CD4-positive, alpha-beta T cell treated with Interleukin-12 subunit alpha and Interleukin-12 subunit beta, for 1 hour (primary cell): ENCODE measurements at regions not wholly inside any gene's neighbourhood (a gene's known extent, or its start where the extent isn't known, plus 50 kb on each side); places are given as distances from the start of the nearest gene placed in this dataset.
"Not testable (repeated sequence)": the region's sequence is repeated elsewhere in the genome, so short reads cannot be mapped to it uniquely, and the experiment has no call there.

Experiments
- DNase-seq: peaks from one replicate; pipeline ENCODE4 v3.0.0-alpha.2; 2020

DNA sequence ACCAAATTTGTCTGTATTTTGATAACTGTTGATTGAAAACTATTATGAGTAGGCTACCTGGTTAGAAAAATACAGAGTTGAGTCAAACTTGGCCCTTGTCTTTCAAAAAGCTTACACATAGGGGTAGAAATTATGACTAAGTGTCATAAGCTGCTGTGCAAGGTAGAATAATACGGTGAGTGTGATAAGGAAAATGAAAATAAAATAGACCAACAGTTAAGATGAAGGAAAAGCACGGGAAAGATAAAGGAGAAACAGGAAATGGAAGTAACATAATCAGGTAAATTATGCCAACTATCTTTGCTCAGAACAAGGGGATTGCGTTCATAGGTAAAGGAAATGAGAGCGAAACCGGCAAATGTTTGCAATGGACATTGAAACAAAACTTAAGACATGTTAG is 302.5 kb downstream of the PCDH7 start:
- DNase-seq = no peak

DNA sequence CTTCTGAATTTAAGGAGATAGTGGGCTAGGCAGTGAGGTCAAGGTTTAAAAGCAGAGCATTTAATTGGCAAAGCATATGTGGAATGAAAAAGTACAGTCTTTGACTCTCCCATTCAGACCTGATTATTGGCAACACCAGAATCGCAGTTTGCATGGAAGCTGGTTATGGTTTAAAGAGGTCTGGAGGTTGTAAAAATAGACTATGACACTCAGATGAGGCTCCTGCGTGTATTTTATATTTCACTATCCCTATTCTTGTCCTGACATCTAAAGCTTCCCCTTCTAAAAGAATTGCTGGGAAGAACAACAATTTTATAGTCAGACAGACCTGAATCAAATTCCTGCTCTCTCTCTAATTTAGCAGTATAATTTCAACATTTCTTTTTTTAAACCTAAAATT is 302.9 kb downstream of the PCDH7 start:
- DNase-seq = no peak

DNA sequence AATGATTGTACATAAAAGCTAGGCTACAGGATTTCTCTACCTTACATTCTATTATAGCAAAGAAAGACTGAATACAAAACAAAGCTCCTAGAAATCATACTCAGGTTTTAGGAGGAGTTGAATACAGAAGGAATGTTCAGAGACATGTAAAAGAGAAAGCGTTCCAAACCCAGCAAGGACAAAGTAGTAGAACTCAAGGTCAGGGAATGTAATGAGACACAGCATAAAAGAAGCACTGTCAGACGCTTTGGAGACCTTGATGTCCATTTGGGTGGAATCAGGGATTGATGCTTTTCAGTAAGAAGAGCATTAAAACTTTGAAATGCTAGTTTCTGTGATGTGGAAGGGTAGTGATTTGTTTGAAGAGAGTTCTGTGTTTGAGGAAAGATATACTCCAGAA is 303.6 kb downstream of the PCDH7 start:
- DNase-seq = no peak

DNA sequence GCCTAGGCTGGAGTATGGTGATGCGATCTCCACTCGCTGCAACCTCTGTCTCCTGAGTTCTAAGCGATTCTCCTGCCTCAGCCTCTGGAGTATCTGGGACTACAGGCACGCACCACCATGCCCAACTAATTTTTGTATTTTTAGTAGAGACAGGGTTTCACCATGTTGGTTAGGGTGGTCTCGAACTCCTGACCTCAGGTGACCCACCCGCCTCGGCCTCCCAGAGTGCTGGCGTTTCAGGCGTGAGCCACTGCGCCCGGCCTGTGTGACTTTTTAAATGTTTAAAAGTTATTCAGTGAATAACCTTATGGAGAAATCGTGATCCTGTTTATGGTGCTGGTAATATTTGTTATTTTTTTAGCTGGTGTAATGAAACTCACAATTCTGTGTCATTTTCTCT is 304.6 kb downstream of the PCDH7 start:
- DNase-seq = not testable (repeated sequence)

DNA sequence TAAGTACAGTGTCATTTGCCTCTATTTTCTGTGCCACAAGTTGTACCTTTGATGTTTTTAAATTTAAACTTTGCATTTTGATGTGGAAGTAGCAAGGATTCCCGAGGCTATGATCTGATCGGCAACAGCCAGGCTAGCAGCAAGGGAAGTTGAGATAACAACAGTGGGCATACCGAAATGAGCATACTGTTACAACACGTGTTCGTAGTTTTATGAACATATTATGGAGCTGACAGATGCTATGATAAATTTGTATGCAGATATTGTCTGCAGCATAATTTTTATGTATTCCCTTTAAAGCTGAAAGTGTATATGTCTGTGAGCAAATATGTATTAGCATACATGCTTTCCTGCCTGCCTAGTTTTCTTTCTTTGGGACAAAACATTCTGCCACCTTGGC is 306.1 kb downstream of the PCDH7 start:
- DNase-seq = no peak

DNA sequence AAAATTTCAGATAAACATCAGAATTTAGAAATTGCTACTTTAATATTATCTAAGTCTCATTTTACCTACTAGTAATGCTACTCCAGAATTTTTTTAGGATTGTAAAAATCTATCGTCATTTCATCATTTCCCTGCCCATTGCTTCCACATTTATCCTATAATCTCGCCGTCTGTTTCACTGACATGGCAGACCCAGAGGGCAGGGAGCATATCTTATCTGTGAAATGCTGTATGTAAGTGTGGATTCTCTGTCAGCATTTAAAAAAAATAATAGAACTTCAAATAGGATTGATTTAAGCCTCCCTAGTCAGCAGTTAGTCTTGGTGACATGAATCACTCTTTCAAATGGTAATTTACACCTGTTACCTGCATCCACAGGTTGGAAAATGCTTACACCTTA is 314.4 kb downstream of the PCDH7 start:
- no peak for DNase-seq

DNA sequence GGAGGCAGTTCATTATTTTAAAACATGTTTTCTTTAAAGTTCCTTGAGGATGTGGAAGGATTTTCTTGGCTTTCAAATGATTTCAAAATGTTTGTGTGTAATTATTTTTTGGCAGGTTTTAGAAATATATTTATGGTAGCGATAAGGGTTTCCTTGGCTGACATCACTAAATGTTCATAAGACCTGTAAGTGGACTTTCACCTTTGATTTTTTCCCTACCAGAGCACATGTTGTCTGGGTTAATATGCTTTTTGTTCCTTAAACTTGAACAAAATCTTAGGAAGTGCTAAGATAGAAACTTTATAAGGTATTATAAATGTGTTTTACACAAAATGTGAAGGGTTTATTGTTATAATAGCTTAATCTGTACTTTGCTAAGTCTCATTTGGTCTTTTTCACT is 315.6 kb downstream of the PCDH7 start:
- no peak for DNase-seq

DNA sequence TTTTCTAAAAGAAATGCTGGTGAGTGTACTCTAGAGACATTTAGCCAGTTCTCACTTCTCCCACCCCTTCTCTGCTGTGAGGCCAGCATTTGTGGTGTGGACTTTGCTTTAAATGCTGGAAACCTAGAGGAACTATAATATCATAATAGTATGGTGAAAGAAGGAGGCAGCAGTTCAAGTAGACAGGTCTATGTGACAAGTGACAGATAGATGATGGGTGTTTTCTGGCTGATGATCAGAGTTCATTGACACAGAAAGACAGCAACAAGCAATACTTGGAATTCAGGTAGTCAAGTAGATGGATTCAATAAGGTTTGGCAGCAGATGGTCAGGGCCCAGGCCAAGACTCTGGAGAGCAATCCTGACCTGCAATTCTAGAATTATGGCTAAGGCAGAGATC is 317.5 kb downstream of the PCDH7 start:
- DNase-seq = no peak

DNA sequence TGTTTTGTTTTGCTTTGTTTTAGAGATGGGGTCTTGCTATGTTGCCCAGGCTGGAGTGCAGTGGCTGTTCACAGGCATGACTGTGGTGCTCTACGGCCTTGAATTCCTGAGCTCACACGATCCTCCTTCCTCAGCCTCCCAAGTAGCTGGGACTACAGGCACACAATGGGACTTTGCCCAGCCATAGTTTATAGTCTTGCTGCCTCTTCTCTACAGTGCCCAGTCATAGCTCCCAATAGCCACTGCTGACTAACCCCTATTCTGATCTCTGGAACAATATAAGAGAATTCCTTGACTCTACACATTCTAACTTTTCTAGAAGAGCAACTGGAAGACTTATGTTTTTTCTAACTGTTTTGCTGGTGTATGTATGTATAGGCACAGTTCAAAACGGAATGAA is 319.2 kb downstream of the PCDH7 start:
- no peak for DNase-seq

DNA sequence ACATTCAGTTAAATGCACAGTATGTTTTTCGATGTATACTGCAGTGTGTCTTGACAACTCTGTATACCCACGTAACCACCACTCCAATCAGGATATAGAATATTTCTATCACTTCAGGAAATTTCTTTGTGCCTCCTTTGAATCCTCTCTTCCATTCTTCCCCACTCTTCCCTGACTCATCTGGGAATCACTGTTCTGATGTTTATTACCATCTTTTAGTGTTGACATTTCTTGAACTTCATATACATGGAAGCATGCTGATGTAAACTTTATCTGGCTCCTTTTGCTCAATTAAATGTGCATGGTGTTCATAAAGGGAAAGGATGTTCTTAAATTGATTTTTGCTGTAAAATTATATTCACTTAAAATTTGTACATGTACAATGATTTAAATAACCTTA is 319.9 kb downstream of the PCDH7 start:
- DNase-seq = no peak

DNA sequence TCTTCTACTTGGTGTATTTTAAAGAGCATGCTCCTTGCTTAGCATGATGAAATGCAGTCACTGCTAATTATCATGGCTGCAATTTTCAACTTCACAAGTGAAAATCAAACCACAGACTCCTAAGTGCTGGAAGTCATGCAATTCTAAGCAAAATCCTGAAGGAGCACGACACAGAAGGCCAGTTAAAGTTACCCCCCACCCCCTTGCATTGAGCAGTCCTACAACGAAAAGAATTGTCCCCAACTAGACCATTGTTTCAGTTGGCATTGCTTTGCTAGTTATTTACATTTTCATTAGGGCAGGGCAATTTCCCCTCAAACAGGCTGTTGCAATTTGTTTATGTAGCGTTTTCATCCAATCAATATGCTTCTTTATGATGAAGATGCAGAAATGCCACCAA is 321.2 kb downstream of the PCDH7 start:
- DNase-seq = no peak

DNA sequence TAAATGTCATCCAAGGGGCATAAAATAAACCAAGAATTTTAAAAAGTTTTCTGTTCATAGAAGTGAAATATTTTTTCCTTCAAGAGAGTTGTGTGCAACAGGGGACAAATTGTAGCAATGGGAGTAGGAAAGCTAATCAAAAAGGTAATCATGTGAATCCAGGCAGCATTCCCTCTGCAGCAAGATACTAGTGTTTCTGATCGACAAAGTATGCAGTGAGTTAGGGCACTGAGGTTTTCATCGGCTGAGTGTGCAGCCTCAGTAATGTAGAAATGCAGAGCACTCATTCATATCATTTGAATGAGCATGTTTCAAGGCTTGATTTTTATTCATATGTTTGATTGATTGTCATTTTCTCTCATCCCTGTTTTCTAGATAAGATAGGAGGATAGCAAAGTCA is 321.7 kb downstream of the PCDH7 start:
- no peak for DNase-seq

DNA sequence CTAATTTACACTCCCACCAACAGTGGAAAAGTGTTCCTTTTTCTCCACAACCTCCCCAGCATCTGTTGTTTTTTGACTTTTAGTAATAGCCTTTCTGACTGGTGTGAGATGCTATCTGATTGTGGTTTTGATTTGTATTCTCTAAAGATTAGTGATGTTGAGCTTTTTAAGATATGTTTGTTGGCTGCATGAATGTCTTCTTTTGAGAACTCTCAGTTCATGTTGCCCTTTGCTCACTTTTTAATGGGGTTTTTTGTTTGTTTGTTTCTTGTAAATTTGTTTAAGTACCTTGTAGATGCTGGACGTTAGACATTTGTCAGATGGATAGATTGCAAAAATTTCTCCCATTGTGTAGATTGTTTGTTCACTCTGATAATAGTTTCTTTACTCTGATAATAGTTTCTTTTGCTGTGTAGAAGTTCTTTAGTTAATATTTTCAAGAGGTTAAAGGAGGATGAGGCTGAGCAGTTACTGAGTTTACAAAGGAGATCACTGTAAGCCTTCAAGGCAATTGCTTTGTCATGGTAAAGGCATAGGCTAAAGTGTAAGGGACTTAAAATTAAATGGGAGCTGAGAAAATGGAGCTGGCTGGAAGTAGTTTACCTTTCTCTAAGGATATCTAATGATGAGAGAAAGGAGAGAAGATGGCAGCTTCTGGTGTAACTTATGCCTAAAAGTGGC is 323.4 kb downstream of the PCDH7 start:
- no peak for DNase-seq

DNA sequence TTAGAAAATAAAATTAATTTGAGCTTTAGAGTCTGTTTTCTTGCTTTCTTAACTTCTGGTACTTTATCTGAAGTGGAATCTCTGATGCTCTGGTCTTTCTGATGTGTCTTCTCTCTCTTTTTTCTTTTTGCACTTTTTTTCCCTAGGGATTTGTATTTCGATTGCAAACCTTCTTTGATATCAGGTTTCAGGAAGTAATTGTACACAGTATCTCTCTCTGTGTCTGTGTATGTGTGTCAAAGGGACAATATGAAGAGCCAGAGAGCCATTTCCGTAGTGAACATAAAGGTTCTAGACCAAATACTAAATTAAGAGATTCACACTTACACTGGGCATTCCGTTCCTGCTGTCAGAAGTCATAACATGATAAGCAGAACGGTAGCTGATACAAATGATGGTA is 325.0 kb downstream of the PCDH7 start:
- no peak for DNase-seq

DNA sequence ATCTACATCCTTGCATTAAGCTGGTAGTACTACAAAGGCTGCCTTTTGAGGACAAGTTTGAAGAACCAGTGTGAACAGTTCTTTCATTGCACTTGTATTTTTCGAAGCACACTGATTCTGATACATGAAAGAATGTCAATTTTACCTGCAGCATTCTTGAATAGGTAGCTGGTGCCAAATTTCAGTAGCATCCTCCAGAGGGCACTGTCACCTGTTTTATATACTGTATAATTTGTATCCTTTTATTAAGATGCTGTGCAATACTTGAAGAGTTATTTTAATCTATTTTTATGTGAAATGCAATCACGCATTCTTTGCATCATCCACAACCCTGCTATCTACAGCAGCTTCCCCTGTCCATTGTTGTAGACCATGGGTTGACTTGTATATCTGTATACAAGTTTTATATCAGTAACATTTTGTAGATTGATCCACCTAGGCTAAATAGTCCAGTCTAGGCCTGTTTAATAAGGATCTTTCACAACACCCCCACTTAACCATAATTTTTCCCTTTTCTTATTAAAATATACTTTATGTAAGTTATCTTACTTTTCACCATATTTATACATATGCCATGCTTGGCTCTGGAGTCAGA is 325.7 kb downstream of the PCDH7 start:
- no peak for DNase-seq

DNA sequence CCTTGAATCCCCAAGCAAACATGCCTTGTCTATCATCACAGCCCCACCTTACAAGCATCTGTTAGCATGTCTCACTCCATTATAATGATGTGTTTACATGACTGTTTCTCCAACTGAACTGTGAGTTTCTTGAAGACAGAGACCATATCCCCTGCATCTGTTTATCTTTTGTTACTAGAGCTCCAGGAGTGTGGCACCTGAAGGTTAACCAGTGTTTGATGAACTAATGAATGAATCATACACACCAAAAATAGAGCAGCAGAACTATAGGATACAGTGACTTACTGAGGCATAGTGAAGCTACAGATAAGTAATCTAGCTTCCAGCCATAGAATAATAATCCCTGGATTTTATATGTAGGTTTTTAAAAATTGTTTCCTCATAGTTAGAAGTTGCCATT is 331.0 kb downstream of the PCDH7 start:
- no peak for DNase-seq

DNA sequence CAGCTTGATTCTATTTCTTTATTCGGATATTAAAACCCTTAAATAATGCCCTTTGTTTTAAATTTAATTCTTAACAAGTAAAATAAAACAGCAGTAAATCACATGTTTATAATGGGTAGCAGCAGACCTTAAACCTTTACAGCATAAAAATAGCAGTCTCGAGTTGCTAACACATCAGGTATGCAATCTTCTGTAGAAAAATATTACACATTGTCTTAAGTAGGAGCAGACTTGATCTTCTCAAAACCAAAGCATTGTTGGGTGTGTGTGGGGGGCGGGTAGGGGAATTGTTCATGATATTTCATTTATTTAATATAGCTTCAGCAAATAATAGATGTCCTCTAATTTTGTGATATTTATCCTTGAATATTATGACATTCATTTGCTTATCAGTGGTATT is 331.4 kb downstream of the PCDH7 start:
- DNase-seq = no peak

DNA sequence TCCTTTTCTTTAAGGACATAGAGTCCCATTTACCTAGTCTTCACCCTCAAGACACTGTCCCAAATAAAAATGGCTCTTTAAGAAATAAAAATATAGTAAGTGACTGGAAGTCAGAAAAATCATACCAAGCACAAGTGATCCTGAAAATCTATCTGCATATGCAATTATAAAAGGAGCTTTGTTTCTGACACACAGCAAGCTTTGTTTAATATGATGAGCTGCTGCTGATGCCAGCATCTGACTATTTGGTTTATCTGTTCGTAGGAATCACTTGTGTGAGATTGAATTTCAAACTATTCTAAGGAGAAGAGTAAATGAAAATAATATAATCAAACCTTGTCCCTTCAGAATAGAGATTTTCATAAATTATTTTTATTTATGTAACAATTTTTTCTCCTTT is 332.4 kb downstream of the PCDH7 start:
- DNase-seq = no peak

DNA sequence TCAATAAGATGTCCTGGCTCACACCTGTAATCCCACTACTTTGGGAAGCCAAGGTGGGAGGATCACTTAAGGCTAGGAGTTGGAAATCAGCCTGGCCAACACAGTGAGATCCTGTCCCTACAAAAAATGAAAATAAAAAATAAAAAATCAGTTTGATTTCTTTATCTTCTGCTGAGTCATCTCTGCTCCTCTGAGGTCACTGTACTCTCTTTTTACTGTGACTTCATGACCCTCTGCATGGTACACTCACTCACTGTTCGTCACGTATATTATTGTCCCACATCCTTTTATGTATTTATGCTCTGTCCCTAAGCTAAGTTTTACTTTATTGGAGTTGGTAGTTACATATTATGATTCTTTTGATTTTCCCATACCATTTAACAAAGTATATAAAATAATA is 333.3 kb downstream of the PCDH7 start:
- no peak for DNase-seq

DNA sequence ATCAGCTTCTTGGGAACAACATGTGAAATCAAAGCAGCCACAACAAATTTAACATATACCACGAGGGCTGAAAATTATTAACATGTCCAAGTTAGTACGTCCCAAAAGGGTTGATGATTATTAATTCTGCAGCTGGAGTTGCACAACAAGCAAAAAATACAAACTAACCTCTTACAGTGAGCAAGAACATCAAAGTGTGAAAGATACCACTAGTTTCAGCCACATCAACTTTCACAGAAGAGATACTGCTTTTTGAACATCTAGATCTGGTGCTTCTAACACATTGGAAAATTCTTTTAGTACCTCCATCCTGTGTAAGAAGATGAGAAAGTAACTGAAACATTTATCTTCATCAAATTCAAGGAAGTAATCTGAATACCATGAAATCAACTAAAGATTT is 334.1 kb downstream of the PCDH7 start:
- DNase-seq = no peak

DNA sequence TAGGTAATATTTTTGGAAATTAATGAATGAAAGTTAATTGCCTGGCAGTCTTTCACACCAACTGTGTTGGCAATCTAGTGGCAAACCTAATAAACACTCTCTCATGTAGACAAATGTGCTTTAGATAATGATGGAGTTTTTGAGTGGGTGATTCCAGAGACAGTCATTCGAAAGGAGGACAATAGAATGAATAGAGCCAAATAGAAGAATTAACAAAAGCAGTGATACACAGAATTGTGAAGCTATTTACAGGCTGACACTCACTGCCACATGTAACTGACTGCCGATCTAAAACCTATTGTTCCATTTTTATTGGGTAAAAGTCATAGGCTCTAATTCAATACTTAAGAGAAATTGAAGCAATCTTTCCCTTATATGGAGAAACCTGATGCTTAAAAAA is 338.5 kb downstream of the PCDH7 start:
- DNase-seq = no peak

DNA sequence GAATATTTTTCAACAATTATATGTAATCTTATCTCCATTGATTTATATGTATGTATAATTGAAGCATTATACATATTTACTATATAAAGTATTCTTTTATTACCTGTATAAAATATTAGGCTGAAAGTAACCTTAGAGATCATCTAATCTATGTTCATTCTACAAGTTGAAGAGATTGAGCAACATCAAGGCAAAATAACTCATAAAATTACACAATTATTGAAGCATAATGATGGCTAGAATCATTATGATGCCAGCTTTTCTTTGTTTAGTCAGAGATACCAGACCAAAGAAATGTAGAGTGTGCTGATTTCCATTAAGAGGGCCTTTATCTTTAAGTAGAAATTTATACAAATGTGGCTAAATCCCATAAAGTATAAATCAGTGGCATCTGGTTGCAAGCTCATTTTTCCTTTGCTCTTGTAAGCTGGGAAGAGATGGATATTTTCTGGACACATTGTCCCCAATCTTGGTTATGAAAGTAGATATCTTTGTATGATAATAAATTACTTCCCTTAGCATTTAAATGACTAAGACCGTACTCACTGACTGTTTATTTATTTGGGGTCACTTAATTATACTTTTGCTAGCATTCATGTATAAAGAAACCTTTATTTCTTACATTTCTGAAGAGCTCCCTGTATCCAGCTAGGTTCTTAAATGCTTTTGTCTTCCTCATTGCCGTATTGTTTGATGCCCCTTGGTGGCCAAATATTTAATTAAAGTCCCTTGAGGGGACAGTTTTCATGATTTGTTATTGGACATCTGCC is 339.8 kb downstream of the PCDH7 start:
- no peak for DNase-seq

DNA sequence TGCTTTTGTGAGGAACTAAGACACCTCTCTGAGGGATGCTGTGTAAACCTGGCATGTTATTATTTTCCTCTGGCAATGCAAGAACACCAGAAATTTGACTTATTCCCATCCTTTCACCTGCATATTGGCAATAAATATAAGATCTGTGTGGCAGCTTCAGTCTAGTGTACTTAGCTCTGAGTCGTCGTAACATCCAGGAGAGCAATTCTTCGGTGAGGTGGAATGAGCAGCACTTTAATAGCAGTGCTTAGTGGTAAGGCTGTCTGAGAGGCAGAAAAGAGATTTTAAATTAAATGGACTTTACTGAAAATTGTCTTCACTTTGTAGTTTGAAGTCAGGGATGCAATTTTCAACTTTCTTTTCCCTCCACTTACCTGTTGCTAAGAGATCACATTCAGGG is 344.9 kb downstream of the PCDH7 start:
- DNase-seq = no peak

DNA sequence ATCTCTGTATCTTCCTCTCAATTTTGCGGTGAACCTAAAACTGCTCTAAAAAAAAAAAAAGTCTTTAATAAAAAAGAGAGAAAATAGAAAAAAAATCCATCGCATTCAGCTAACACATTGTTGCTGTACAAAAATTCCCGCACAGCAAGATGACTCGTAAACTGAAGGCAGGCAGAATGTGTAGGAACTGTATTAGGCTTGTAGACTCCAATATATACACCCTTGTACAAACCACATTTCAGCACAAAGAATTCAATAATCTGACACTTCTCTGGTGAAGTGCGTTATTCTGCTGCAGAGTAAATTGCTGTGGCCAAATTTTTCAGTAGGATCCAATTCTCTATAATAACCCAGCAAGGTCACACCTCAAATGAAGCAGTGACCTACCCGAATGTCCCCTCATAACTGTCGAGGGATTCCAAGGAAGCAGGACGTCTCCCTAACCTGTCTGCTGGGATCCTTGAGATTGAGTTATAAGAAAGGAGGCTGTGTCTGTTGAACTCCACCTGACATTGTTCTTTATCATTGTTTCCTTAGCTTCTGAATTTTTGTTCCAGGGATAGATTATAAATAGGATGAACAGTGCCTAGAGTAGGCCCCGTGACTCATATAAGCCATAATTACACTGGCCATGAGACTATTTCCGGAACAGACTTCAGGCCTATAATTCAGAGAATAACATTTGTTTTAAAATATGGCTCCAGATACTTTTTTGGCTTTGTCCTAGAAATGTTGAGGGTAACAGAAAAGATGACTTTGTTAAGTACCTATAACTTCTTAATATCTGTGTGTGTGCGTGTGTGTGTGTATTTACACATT is 348.3 kb downstream of the PCDH7 start:
- DNase-seq = no peak
